GM23338 (cell line): ENCODE measurements at regions not wholly inside any gene's neighbourhood (a gene's known extent, or its start where the extent isn't known, plus 50 kb on each side); places are given as distances from the start of the nearest gene placed in this dataset.

Experiments used
- ATAC-seq: fragments of 200-7000 bp; cut with Tn5 transposase; 3 replicates; pipeline ENCODE4 v1.9.1; 2020
- DNase-seq: peaks from one replicate; pipeline ENCODE4 v3.0.0-alpha.2; 2015; ENCODE audit warnings: low spot score
- H2AFZ ChIP-seq: fragments of 200-600 bp; sonication (generic); 2 replicates; pipeline ENCODE4 v1.8.0; 2016; ENCODE audit warnings: antibody characterized with exemption, mild to moderate bottlenecking, moderate library complexity
- H3F3A ChIP-seq: fragments of 200-600 bp; sonication (generic); replicated peaks from 2 replicates; pipeline ENCODE4 v1.8.0; 2017; ENCODE audit warnings: antibody characterized with exemption, mixed run types, low read depth
- H3K27ac ChIP-seq: fragments of 200-600 bp; sonication (generic); 2 replicates; pipeline ENCODE4 v1.6.1; 2016; ENCODE audit warnings: low read depth
- H3K27me3 ChIP-seq: fragments of 200-600 bp; sonication (generic); 2 replicates; pipeline ENCODE4 v1.8.0; 2016; ENCODE audit warnings: mild to moderate bottlenecking, mixed run types, moderate library complexity; ENCODE audit not compliant: insufficient read depth
- H3K36me3 ChIP-seq: fragments of 200-600 bp; sonication (generic); 2 replicates; pipeline ENCODE4 v1.8.0; 2016; ENCODE audit warnings: mild to moderate bottlenecking; ENCODE audit not compliant: insufficient read depth
- H3K4me1 ChIP-seq: fragments of 200-600 bp; sonication (generic); 2 replicates; pipeline ENCODE4 v1.8.0; 2016; ENCODE audit warnings: mild to moderate bottlenecking, moderate library complexity; ENCODE audit not compliant: insufficient read depth
- H3K4me2 ChIP-seq: fragments of 200-600 bp; sonication (generic); 2 replicates; pipeline ENCODE4 v1.7.1; 2017; ENCODE audit warnings: mixed run types
- H3K4me3 ChIP-seq: fragments of 200-600 bp; sonication (generic); 2 replicates; pipeline ENCODE4 v1.6.1; 2016; ENCODE audit warnings: mixed run types
- H3K79me2 ChIP-seq: fragments of 200-600 bp; sonication (generic); replicated peaks from 2 replicates; pipeline ENCODE4 v1.8.0; 2017; ENCODE audit warnings: mild to moderate bottlenecking; ENCODE audit not compliant: insufficient read depth
- H3K9me2 ChIP-seq: fragments of 200-600 bp; sonication (generic); 2 replicates; pipeline ENCODE4 v1.8.0; 2017; ENCODE audit not compliant: insufficient read depth
- H4K20me1 ChIP-seq: fragments of 200-600 bp; sonication (generic); replicated peaks from 2 replicates; pipeline ENCODE4 v1.8.0; 2017; ENCODE audit warnings: mild to moderate bottlenecking; ENCODE audit not compliant: insufficient read depth
- H3K27ac Mint-ChIP-seq: 2 replicates; pipeline ENCODE4 v1.8.0; 2020; ENCODE audit warnings: inconsistent platforms, mild to moderate bottlenecking, moderate library complexity, mixed read lengths
- H3K27me3 Mint-ChIP-seq: 3 replicates; pipeline ENCODE4 v1.8.0; 2022; ENCODE audit warnings: low read depth, mild to moderate bottlenecking, moderate library complexity, mixed read lengths, inconsistent platforms; ENCODE audit not compliant: insufficient read depth, poor library complexity
- H3K36me3 Mint-ChIP-seq: 3 replicates; pipeline ENCODE4 v1.8.0; 2021; ENCODE audit warnings: low read depth, mild to moderate bottlenecking, inconsistent platforms, moderate library complexity, mixed read lengths
- H3K4me1 Mint-ChIP-seq: 3 replicates; pipeline ENCODE4 v1.8.0; 2020; ENCODE audit warnings: mild to moderate bottlenecking, inconsistent platforms, mixed read lengths
- H3K4me3 Mint-ChIP-seq: 3 replicates; pipeline ENCODE4 v1.8.0; 2021; ENCODE audit warnings: moderate library complexity, mild to moderate bottlenecking, inconsistent platforms, mixed read lengths
- H3K9me3 Mint-ChIP-seq: 3 replicates; pipeline ENCODE4 v1.8.0; 2020; ENCODE audit warnings: moderate library complexity, mild to moderate bottlenecking, inconsistent platforms, mixed read lengths
- CREB1 ChIP-seq: fragments of 250-450 bp; sonication (Bioruptor Pico); IDR thresholded peaks from 2 replicates; pipeline ENCODE4 v1.5.0; 2020; ENCODE audit warnings: low read depth, mild to moderate bottlenecking, moderate library complexity
- ETS1 ChIP-seq: IDR thresholded peaks from 2 replicates; pipeline ENCODE4 v1.6.1; 2016; ENCODE audit warnings: antibody characterized with exemption
- EZH2 ChIP-seq: fragments of 200-600 bp; sonication (generic); IDR thresholded peaks from one replicate; pipeline ENCODE4 v1.8.0; 2017; ENCODE audit warnings: antibody characterized with exemption, mild to moderate bottlenecking, low read depth; ENCODE audit not compliant: unreplicated experiment
- POLR2AphosphoS5 ChIP-seq: IDR thresholded peaks from 2 replicates; pipeline ENCODE4 v1.6.1; 2016; ENCODE audit warnings: antibody characterized with exemption, low read depth
- REST ChIP-seq: IDR thresholded peaks from one replicate; pipeline ENCODE4 v1.6.1; 2018; ENCODE audit warnings: antibody characterized with exemption; ENCODE audit not compliant: unreplicated experiment
- ZNF114 ChIP-seq: fragments of 250-450 bp; sonication (Bioruptor Pico); IDR thresholded peaks from 2 replicates; pipeline ENCODE4 v1.5.0; 2020; ENCODE audit warnings: mild to moderate bottlenecking, moderate library complexity
- ZNF331 ChIP-seq: fragments of 250-450 bp; sonication (Bioruptor Pico); IDR thresholded peaks from 2 replicates; pipeline ENCODE4 v1.5.0; 2020; ENCODE audit warnings: low read depth, mild to moderate bottlenecking, moderate library complexity
- ZNF462 ChIP-seq: fragments of 250-450 bp; sonication (Bioruptor Pico); IDR thresholded peaks from 2 replicates; pipeline ENCODE4 v1.5.0; 2020; ENCODE audit warnings: mild to moderate bottlenecking, moderate library complexity

GRCh38 chr5:115355095-115355494 lies 58.6 kb upstream of the CCDC112 start (continued):
- TF ChIP-seq ETS1 (no peak), ZNF114 (CRISPR knock-in tag) (no peak), ZNF331 (no peak), POLR2AphosphoS5 (no peak)

GRCh38 chr5:115354246-115354645 lies 57.8 kb upstream of the CCDC112 start:
- Mint-ChIP-seq H3K4me1 (peaks cover 18% of the 10 kb centered on the region), H3K9me3 (peaks cover 6% of the 10 kb centered on the region; the same call in 1 of the 3 replicates), H3K27me3 (no peaks in the 10 kb centered on the region), H3K4me3 (no peak overlapping the region), H3K27ac (no peak overlapping the region), H3K36me3 (peaks cover 5% of the 10 kb centered on the region; the same call in 1 of the 3 replicates)
- Histone ChIP-seq H3K4me2 (no peak overlapping the region), H3K27me3 (no peaks in the 10 kb centered on the region), H3K4me3 (no peak overlapping the region), H3K79me2 (no peaks in the 10 kb centered on the region), H3F3A (no peaks in the 10 kb centered on the region), H4K20me1 (no peaks in the 10 kb centered on the region), H3K9me2 (peaks cover 16% of the 10 kb centered on the region), H2AFZ (no peak overlapping the region), H3K4me1 (peaks cover 8% of the 10 kb centered on the region), H3K36me3 (no peaks in the 10 kb centered on the region), H3K27ac (no peak overlapping the region)
- TF ChIP-seq ZNF462 (CRISPR knock-in tag) (no peak), EZH2 (no peak), POLR2AphosphoS5 (no peak), CREB1 (no peak), REST (no peak), ZNF114 (CRISPR knock-in tag) (no peak)
- DNase-seq (no peak), ATAC-seq (no peak)
